ENCODE measurements at regions not wholly inside any gene's neighbourhood (a gene's known extent, or its start where the extent isn't known, plus 50 kb on each side); places are given as distances from the start of the nearest gene placed in this dataset.
"Not testable (repeated sequence)": the region's sequence is repeated elsewhere in the genome, so short reads cannot be mapped to it uniquely, and the experiment has no call there.

GRCh38 chr20:30412972-30413371 lies 844.5 kb upstream of the DEFB115 start:
- ATAC-seq (ENCODE audit: low read depth) (no peak), DNase-seq (no peak)
- Mint-ChIP-seq H3K4me3 (no peak overlapping the region), H3K36me3 (ENCODE audit: low read depth) (peaks cover 8% of the 10 kb centered on the region), H3K27ac (no peak overlapping the region), H3K27me3 (no peaks in the 10 kb centered on the region), H3K9me3 (peaks cover 9% of the 10 kb centered on the region), H3K4me1 (no peaks in the 10 kb centered on the region)
- ChIA-PET POLR2A (no interaction called here), CTCF (no interaction called here)
- intact Hi-C loops (cut with micrococcal nuclease): no loop called here
- TF ChIP-seq, protein P1, sequence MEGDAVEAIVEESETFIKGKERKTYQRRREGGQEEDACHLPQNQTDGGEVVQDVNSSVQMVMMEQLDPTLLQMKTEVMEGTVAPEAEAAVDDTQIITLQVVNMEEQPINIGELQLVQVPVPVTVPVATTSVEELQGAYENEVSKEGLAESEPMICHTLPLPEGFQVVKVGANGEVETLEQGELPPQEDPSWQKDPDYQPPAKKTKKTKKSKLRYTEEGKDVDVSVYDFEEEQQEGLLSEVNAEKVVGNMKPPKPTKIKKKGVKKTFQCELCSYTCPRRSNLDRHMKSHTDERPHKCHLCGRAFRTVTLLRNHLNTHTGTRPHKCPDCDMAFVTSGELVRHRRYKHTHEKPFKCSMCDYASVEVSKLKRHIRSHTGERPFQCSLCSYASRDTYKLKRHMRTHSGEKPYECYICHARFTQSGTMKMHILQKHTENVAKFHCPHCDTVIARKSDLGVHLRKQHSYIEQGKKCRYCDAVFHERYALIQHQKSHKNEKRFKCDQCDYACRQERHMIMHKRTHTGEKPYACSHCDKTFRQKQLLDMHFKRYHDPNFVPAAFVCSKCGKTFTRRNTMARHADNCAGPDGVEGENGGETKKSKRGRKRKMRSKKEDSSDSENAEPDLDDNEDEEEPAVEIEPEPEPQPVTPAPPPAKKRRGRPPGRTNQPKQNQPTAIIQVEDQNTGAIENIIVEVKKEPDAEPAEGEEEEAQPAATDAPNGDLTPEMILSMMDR (IDR thresholded peaks at IDR 0.05): no peak

DNA sequence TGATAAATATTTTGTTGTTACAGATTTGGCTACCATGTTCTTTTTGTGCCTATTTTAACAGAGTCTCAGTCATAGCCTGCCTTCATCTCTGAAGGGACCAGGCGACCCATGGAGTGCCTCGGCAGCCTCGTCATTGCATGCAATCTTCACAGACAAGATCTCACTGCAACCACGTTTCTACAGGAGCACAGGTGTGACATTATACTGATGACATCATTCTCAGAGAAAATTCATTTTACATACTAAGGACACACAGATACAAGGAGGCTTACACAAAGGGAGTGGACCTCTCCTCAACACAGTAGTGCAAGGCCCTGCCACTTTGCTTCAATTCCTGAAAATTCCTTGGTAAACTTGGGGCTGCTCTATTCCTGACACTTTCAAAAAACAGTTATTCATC lies 840.1 kb upstream of the DEFB115 start:
- DNase-seq; ATAC-seq (ENCODE audit: low read depth); H3K4me3 Mint-ChIP-seq; intact Hi-C loops (cut with micrococcal nuclease); H3K27me3 Mint-ChIP-seq; CTCF ChIA-PET; POLR2A ChIA-PET; H3K9me3 Mint-ChIP-seq; H3K27ac Mint-ChIP-seq; H3K4me1 Mint-ChIP-seq: not testable (repeated sequence)
- peaks cover 12% of the 10 kb centered on the region for H3K36me3 Mint-ChIP-seq (ENCODE audit: low read depth)

DNA sequence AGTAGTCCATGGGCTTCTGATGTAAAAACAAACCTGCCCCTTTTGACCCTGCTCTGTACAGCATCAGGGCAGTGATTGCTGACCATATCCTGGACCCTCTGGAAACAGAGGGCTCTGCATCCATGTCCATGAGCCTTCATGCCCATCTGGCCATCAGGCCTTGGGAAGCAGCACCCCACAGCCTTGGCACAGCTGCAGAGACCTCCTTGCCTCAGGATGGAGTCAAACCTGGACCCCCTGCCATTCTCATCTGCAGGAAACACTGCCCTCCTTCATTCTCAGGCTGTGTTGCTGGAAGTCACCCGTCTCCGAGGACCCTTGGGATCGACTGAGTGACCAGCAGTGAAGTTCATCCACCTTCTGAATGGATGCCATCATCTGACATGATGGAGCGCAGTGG lies 839.1 kb upstream of the DEFB115 start:
- H3K27ac Mint-ChIP-seq; CTCF ChIA-PET; H3K27me3 Mint-ChIP-seq; DNase-seq; H3K4me1 Mint-ChIP-seq; ATAC-seq (ENCODE audit: low read depth); POLR2A ChIA-PET; intact Hi-C loops (cut with micrococcal nuclease); H3K4me3 Mint-ChIP-seq; H3K9me3 Mint-ChIP-seq: not testable (repeated sequence)
- H3K36me3 Mint-ChIP-seq (ENCODE audit: low read depth): peaks cover 12% of the 10 kb centered on the region

DNA sequence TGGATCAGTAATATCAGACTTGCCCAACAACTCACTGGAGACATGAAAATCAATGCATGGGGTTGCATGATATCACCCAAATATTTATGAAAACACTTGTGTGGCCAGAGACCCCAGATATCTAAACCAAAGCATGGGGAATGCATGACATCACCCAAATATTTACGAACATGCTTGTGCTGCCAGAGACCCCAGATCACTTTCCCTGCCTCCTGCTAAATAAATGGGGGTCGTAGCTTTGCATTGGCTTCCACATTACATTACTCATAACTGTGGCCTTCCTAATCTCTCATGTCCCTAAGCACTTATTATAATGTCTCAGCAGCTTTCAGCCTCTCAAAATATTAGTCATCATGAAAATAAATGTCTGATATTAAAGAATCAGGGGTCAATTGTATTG lies 838.0 kb upstream of the DEFB115 start:
- H3K36me3 Mint-ChIP-seq (ENCODE audit: low read depth): peaks cover 12% of the 10 kb centered on the region
- peaks cover 7% of the 10 kb centered on the region for H3K9me3 Mint-ChIP-seq
- no peaks in the 10 kb centered on the region for H3K27me3 Mint-ChIP-seq
- no peaks in the 10 kb centered on the region for H3K4me1 Mint-ChIP-seq
- TF ChIP-seq, protein P1 (IDR thresholded peaks at IDR 0.05): no peak
- ChIA-PET CTCF (no interaction called here), POLR2A (no interaction called here)
- DNase-seq: no peak
- no peak overlapping the region for H3K4me3 Mint-ChIP-seq
- no peak for ATAC-seq (ENCODE audit: low read depth)
- intact Hi-C loops (cut with micrococcal nuclease): no loop called here
- no peak overlapping the region for H3K27ac Mint-ChIP-seq

DNA sequence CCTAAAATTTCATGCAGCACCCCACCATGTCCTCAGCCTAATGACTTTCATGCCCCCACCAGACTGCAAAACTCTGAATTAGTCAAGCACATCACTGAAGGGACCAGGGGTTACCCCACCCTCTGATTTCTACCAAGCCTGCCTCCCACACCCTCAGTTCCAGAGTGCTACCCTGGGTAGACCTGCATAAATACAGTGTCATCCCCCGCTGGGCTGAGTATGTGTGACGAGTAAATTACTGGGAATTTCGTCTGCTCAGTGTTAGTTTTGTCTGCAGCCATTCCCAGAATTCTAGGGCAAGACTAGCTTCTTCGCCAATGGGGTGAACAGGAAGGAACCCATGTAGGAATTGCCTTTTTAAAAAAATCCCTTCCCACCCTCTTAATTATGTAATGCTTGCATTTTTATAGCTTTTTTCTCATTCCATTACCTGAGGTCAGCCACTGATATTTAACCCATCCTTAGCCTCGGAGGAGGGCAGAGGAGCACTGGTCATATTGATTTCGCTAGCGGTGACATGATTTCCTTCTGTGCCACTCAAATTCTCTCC lies 837.5 kb upstream of the DEFB115 start:
- intact Hi-C loops (cut with micrococcal nuclease); CTCF ChIA-PET; POLR2A ChIA-PET; H3K4me3 Mint-ChIP-seq; ATAC-seq (ENCODE audit: low read depth); H3K27ac Mint-ChIP-seq; H3K27me3 Mint-ChIP-seq; DNase-seq; H3K9me3 Mint-ChIP-seq; H3K4me1 Mint-ChIP-seq: not testable (repeated sequence)
- H3K36me3 Mint-ChIP-seq (ENCODE audit: low read depth): peaks cover 12% of the 10 kb centered on the region
